GM19099 (cell line): ENCODE measurements at regions not wholly inside any gene's neighbourhood (a gene's known extent, or its start where the extent isn't known, plus 50 kb on each side); places are given as distances from the start of the nearest gene placed in this dataset.

ENCODE experiments used
- POLR2A ChIP-seq: IDR thresholded peaks from 3 replicates; pipeline ENCODE4 v1.6.1; 2011; ENCODE audit warnings: low read depth; ENCODE audit not compliant: insufficient read length; ENCODE audit errors: extremely low read depth

DNA sequence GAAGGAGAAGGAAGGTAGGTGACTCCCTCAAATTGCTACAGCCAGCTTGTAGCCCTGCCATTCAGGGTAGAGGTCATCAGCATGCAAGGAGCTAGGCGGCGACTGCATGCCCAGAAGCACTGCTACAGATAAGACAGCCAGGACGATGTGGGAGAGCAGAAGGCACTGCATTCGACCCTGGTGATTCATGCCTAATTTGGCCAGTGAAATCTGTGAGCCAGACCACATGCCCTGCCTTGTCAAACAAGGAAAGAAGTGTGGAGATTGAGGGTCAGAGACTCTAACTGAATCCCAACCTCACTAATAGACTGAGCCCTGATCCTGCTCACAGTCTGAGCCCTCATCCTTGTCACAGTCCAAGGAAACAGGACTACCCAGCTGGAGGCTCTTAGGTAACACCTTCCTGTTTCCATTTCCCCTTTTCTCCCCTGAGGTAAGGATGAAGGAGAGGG lies 86.6 kb downstream of the LINGO1 start:
- TF ChIP-seq POLR2A, result no peak

DNA sequence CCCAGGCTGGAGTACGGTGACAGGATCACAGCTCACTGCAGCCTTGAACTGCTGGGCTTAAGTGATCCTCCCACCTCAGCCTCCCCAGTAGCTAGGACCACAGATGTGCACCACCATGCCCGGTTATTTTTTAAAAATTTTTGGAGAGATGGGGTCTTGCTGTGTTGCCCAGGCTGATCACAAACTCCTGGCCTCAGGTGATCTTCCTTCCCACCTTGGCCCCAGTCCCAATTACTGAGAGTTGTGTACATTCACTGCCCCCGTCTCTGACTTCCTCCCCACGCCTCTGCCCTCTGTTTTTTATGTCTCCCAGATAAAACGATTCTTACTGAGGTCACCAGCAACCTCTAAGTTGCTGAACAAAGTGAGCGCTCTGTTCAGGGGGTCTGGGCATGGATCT lies 87.7 kb downstream of the LINGO1 start:
- TF ChIP-seq POLR2A, result no peak

DNA sequence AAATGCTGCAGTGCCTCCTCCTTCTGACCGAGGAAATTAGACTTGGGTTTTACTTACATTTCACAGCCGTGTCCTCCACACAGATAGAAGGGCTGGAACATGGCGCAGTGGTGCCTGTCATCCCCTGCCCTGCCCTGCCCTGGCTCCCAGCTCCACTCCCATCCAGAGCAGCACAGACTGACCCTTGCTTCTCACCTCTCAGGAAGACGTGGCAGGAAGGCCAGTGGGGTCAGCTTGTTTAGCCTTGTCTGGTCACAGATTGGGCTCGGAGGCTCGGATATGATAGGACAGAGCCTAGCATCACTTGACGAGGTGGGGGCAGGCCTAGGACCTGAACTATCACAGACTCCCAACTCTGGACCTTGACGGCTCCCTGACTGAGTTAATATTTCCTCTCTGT lies 88.5 kb downstream of the LINGO1 start:
- no peak for TF ChIP-seq POLR2A

DNA sequence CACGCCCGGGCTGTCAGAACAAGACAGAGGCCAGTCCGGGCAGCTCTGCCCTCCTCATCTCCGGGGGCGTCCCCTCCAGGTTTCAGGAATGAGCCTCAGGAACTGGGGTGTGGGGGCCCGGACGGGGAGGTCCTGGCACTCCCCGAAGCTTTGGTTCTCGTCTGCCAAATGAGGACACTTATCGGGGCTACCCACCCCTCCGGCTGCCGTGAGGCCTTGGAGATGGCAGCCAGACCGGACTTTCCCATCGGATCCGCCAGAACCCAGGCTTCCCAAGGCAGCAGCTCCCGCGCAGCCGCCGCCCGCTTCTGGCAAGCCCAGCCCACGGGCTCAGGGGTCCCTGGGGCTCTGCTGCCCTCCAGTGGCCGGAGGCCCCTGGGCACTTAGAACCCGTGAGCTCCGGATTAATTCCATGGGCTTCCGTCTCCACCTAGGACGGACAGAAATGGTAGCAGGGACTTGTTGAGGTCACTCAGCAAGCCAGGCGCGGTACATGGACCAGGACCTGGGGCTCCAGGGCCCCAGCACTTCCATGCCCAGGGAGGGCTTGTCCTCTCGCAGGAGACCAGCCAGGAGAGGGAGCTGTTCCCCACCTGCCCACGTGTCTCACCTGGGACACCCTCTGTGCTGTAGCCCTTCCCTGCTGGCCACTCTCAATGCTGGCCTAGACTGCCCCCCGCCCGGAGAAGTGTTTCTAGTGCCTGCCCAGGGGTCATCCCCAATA lies 89.4 kb downstream of the LINGO1 start:
- TF ChIP-seq POLR2A, result peak; percentile 44

DNA sequence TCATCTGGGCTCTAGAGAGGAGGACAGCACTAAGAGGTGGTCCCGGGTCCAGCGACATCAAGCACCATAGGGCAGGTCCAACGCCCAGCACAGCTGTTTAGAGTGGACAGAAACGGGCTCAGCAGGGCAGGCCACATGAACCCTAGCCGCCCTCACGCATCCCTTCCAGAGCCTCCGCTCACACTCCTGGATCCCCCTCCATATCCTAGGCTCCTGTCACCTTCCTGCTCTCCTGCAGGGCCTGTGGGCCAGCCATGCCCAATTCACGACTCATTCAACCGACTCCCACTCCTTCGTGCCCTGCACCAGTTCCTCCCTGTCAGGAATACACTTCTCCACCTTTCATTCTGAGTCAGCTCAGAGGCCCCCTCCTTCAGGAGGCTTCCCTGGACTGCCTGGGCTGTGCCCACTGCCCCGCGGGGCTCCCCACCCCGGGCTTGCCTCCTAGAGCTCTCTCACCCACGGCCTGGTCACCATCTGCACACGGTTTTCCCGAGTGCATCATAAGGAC lies 90.2 kb downstream of the LINGO1 start:
- no peak for TF ChIP-seq POLR2A

DNA sequence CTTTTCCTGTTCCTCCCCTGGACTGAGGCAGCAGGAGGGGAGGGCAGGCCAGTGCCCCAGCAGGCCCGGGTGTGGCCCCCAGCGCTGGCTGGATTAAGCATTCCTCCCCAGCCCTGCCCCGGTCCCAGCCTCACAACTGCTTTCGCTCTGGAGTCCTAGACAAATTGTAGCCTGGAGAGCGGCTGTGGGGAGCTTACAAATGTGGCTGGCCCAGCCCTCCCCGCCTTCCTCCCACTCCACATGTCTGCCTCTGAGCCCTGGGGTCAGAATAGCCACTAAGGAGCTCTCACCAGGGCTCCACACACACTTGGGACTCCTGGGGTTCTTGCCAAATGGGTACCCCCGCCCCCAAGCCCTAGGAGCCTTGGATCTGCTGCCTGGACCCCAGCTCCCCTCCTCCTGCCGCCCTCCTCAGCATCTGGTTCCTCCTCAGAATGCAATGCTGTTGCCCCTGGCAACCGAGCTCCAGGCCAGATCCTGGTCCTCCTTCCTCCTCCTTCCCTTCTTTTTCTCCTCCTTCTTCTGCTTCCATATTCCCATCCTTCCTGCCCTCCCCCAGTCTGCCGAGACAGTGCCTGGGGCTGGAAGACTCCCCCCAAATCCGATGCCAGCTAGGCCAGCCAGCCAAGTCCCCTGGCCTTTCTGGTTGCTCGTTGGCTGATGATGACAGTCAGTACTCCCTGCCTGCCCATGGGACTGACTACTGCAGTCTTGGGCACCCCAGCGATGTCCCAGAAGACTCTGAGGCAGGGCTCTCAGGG lies 91.1 kb downstream of the LINGO1 start:
- no peak for TF ChIP-seq POLR2A

DNA sequence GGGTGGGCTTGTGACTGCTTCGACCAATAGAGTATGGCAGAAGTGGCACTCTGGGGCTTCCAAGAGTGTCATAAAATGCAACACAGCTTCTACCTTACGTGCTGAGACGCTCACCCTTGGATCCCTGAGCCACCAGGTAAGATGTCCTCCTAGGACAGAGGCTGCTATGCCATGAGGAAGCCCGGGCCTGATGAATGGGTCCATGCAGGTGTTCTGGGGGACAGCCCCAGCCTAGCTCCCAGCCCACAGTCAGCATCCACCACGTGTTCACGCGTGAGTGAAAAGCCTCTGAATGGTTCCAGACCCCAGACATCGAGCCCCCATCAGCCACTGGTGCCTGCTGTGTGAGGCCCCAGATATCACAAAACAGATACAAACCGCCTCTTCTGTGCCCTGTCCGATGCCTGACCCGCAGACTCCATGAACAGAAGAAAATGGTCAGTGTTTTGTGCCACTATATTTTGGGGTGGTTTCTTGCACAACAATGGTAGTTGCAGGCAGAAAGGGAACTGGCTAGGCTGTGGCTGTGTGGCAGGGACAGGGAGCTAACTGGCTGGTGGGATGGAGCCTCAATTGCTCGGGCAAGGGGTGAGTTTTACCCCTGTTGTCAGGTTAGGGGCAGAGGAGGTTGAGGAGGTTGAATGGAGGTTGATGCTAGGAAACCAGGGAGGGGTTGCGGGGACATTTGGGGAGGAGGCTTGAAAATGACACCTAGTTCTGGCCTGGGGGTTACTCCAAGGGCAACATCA lies 92.2 kb downstream of the LINGO1 start:
- TF ChIP-seq POLR2A, result no peak

DNA sequence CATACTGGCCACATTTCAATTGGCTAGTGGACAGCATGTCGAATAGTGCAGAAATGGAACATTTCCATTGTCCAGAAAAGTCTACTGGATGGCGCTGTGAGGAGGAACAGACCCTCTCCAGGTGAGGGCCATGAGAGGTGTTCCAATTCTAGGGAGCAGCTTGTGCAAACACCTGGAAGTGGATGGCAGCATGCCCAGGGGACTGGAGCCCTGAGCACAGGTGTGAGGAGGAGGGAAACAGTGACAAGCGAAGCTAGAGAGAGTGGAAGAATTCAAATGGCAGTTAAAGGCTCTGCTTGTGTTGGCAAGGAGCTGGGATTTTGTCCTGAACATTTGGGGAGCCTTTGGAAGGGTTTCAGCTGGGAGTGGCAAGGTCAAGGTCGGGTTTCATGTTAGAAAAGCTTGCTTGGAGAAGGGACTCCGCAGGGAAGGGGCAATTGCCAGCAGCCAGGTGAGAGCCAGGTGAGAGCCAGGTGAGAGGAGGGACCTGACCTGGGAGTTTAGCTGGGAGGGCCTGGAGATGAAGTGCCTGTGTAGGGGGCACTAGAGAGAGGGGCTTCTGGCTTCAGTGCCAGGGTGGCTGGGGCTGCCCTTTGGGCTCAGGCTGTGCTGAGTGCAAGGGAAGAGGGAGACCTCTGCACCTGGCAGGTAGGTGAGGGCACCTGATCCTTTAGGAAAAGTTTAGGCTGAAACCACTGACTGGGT lies 93.8 kb downstream of the LINGO1 start:
- no peak for TF ChIP-seq POLR2A

DNA sequence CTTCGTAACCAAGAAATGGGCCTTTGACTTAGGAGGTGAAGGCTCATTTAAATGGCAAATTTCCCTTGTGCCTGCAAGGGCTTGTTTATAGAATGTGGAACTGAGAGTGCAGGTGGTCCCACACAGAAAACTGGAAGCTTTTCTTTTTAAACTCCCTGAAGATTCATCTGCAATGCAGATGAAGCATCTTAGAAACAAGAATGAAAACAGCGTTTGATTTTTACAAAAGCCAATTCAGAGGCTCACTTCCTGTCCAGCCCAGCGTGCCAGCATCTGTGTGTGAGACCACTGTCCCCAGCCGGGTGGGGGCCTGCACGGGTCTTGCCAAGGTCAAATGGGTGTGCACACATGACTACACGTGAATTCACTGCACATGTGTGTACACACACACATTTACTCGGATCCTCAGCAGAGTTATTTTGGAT lies 94.7 kb downstream of the LINGO1 start:
- no peak for TF ChIP-seq POLR2A

DNA sequence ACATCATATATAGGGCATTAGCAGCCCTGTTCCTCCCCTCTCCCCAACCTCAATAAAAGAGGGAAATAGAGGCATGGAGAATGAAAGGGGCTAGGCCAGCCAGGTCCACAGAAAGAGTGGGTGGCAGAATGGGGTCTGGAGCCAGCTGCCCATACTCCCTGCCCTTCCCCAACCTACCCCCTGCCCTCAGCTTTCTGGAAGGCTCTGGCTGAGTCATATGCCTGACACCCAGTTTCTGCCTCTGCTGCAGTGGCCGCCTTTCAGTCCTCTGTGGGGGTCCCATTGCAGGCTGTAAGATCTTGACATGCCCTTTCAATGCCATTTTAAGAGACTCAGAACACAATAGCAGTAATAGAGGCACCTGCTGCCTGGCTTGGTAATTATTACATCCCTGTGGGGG lies 95.7 kb downstream of the LINGO1 start:
- TF ChIP-seq POLR2A, result no peak

DNA sequence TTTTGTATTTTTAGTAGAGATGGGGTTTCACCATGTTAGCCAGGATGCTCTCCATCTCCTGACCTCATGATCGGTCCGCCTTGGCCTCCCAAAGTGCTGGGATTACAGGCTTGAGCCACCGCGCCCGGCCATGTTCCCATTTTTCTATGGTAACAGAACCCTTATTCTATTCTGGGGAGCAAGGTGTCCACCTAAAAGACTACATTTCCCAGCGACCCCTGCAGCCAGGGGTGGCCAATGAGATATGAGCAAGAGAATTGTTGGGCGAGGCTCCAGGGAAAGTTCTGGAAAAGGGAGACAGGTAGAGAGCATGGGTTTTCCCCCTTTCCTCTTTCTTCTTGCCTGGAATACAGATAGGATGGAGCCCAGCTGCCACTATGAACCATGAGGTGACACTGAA lies 96.9 kb downstream of the LINGO1 start:
- TF ChIP-seq POLR2A, result no peak
